Immature natural killer cell (primary cell): ENCODE measurements at regions not wholly inside any gene's neighbourhood (a gene's known extent, or its start where the extent isn't known, plus 50 kb on each side); places are given as distances from the start of the nearest gene placed in this dataset.

Source experiments
- DNase-seq, 3 donors: peaks; one replicate each; pipeline ENCODE4 v3.0.0; 2022; ENCODE audit warnings: mixed read lengths in 1 of 3
- H3K27ac Mint-ChIP-seq, 6 donors: one replicate each; pipeline ENCODE4 v1.8.0; 2020; ENCODE audit warnings: mixed read lengths in 6 of 6, mild to moderate bottlenecking in 5 of 6, inconsistent platforms in 4 of 6, moderate library complexity in 3 of 6
- H3K27me3 Mint-ChIP-seq, 3 donors: one replicate each; pipeline ENCODE4 v1.8.0; 2020 to 2021; ENCODE audit warnings: low read depth in 3 of 3, mild to moderate bottlenecking in 3 of 3, mixed read lengths in 3 of 3, moderate library complexity in 3 of 3, inconsistent platforms in 1 of 3
- H3K36me3 Mint-ChIP-seq, 3 donors: one replicate each; pipeline ENCODE4 v1.8.0; 2020; ENCODE audit warnings: mixed read lengths in 3 of 3, inconsistent platforms in 2 of 3, mild to moderate bottlenecking in 2 of 3
- H3K4me1 Mint-ChIP-seq, 2 donors: one replicate each; pipeline ENCODE4 v1.8.0; 2020; ENCODE audit warnings: inconsistent platforms in 2 of 2, mild to moderate bottlenecking in 2 of 2, mixed read lengths in 2 of 2, moderate library complexity in 1 of 2
- H3K4me3 Mint-ChIP-seq, 5 donors: one replicate each; pipeline ENCODE4 v1.8.0; 2020; ENCODE audit warnings: mild to moderate bottlenecking in 5 of 5, mixed read lengths in 5 of 5, inconsistent platforms in 3 of 5, moderate library complexity in 3 of 5
- H3K9me3 Mint-ChIP-seq, 6 donors: one replicate each; pipeline ENCODE4 v1.8.0; 2020; ENCODE audit warnings: mild to moderate bottlenecking in 6 of 6, mixed read lengths in 6 of 6, inconsistent platforms in 4 of 6, moderate library complexity in 3 of 6

- Mint-ChIP-seq H3K9me3 (peaks cover 0 to 1% (median 0%) of the 10 kb centered on the region in 6 donors), H3K36me3 (no peaks in the 10 kb centered on the region), H3K27ac (no peak overlapping the region), H3K27me3 (peaks cover 2 to 10% (median 7%) of the 10 kb centered on the region in 3 donors), H3K4me3 (no peak overlapping the region), H3K4me1 (no peaks in the 10 kb centered on the region)
- no peak for DNase-seq
These were observed 1035.8 kb downstream of the TBC1D22A start for GRCh38 chr22:47798229-47798628.

- peaks cover 2 to 10% (median 9%) of the 10 kb centered on the region in 3 donors for H3K27me3 Mint-ChIP-seq
- DNase-seq, result no peak
- H3K9me3 Mint-ChIP-seq, result no peaks in the 10 kb centered on the region
- no peak overlapping the region for H3K4me3 Mint-ChIP-seq
- H3K4me1 Mint-ChIP-seq, result no peaks in the 10 kb centered on the region
- no peak overlapping the region for H3K27ac Mint-ChIP-seq
- no peaks in the 10 kb centered on the region for H3K36me3 Mint-ChIP-seq
These were observed 1035.0 kb downstream of the TBC1D22A start for GRCh38 chr22:47797342-47797945.

GRCh38 chr22:47796128-47796908 is 1033.9 kb downstream of the TBC1D22A start:
- no peaks in the 10 kb centered on the region for H3K4me1 Mint-ChIP-seq
- no peak for DNase-seq
- peaks cover 2 to 5% (median 3%) of the 10 kb centered on the region in 3 donors for H3K27me3 Mint-ChIP-seq
- no peaks in the 10 kb centered on the region for H3K36me3 Mint-ChIP-seq
- no peaks in the 10 kb centered on the region for H3K9me3 Mint-ChIP-seq
- H3K27ac Mint-ChIP-seq, result no peak overlapping the region
- no peak overlapping the region for H3K4me3 Mint-ChIP-seq

- H3K4me1 Mint-ChIP-seq, result no peaks in the 10 kb centered on the region
- H3K27me3 Mint-ChIP-seq, result peaks cover under 1 to 5% (median 2%) of the 10 kb centered on the region in 3 donors
- no peak for DNase-seq
- no peaks in the 10 kb centered on the region for H3K9me3 Mint-ChIP-seq
- H3K36me3 Mint-ChIP-seq, result no peaks in the 10 kb centered on the region
- no peak overlapping the region for H3K4me3 Mint-ChIP-seq
- no peak overlapping the region for H3K27ac Mint-ChIP-seq
These were observed 1033.2 kb downstream of the TBC1D22A start for GRCh38 chr22:47795477-47796127.

GRCh38 chr22:47794851-47795250 is 1032.4 kb downstream of the TBC1D22A start:
- H3K9me3 Mint-ChIP-seq, result no peaks in the 10 kb centered on the region
- no peaks in the 10 kb centered on the region for H3K36me3 Mint-ChIP-seq
- no peak for DNase-seq
- H3K27ac Mint-ChIP-seq, result no peak overlapping the region
- no peak overlapping the region for H3K4me3 Mint-ChIP-seq
- H3K4me1 Mint-ChIP-seq, result no peaks in the 10 kb centered on the region
- peaks cover 0 to 5% (median 2%) of the 10 kb centered on the region in 3 donors for H3K27me3 Mint-ChIP-seq

GRCh38 chr22:47793304-47794101 is 1031.1 kb downstream of the TBC1D22A start:
- Mint-ChIP-seq H3K27ac (no peak overlapping the region), H3K4me3 (no peak overlapping the region), H3K36me3 (no peaks in the 10 kb centered on the region), H3K9me3 (no peaks in the 10 kb centered on the region), H3K27me3 (peaks cover under 1 to 7% (median 3%) of the 10 kb centered on the region in 3 donors), H3K4me1 (no peaks in the 10 kb centered on the region)
- DNase-seq, result no peak

- H3K4me3 Mint-ChIP-seq, result no peak overlapping the region
- peaks cover 0 to 10% (median 0%) of the 10 kb centered on the region in 6 donors for H3K9me3 Mint-ChIP-seq
- H3K27me3 Mint-ChIP-seq, result peaks cover 4 to 11% (median 5%) of the 10 kb centered on the region in 3 donors
- H3K36me3 Mint-ChIP-seq, result no peaks in the 10 kb centered on the region
- no peaks in the 10 kb centered on the region for H3K4me1 Mint-ChIP-seq
- no peak for DNase-seq
- H3K27ac Mint-ChIP-seq, result no peak overlapping the region
These were observed 1026.7 kb downstream of the TBC1D22A start for GRCh38 chr22:47789171-47789570.

- H3K4me3 Mint-ChIP-seq, result no peak overlapping the region
- no peak overlapping the region for H3K27ac Mint-ChIP-seq
- H3K36me3 Mint-ChIP-seq, result no peaks in the 10 kb centered on the region
- peaks cover 0 to 10% (median 0%) of the 10 kb centered on the region in 6 donors for H3K9me3 Mint-ChIP-seq
- no peak for DNase-seq
- no peaks in the 10 kb centered on the region for H3K4me1 Mint-ChIP-seq
- H3K27me3 Mint-ChIP-seq, result peaks cover 4 to 11% (median 5%) of the 10 kb centered on the region in 3 donors
These were observed 1026.0 kb downstream of the TBC1D22A start for GRCh38 chr22:47788461-47788860.

GRCh38 chr22:47787501-47788227 is 1025.2 kb downstream of the TBC1D22A start:
- H3K36me3 Mint-ChIP-seq, result no peaks in the 10 kb centered on the region

GRCh38 chr22:47786650-47787290 is 1024.3 kb downstream of the TBC1D22A start:
- H3K4me3 Mint-ChIP-seq, result no peak overlapping the region
- H3K27me3 Mint-ChIP-seq, result peaks cover 5 to 7% (median 6%) of the 10 kb centered on the region in 3 donors
- no peak overlapping the region for H3K27ac Mint-ChIP-seq
- no peak for DNase-seq
- peaks cover 0 to 10% (median 0%) of the 10 kb centered on the region in 6 donors for H3K9me3 Mint-ChIP-seq
- H3K36me3 Mint-ChIP-seq, result no peaks in the 10 kb centered on the region
- no peaks in the 10 kb centered on the region for H3K4me1 Mint-ChIP-seq

More at GRCh38 chr22:47787501-47788227, 1025.2 kb downstream of the TBC1D22A start:
- no peak for DNase-seq
- H3K9me3 Mint-ChIP-seq, result peaks cover 0 to 10% (median 0%) of the 10 kb centered on the region in 6 donors
- no peak overlapping the region for H3K27ac Mint-ChIP-seq
- no peak overlapping the region for H3K4me3 Mint-ChIP-seq
- H3K4me1 Mint-ChIP-seq, result no peaks in the 10 kb centered on the region
- H3K27me3 Mint-ChIP-seq, result peaks cover 4 to 6% (median 5%) of the 10 kb centered on the region in 3 donors

GRCh38 chr22:47784991-47785390 is 1022.5 kb downstream of the TBC1D22A start:
- DNase-seq, result no peak
- H3K27me3 Mint-ChIP-seq, result peaks cover 6 to 8% (median 7%) of the 10 kb centered on the region in 3 donors
- H3K27ac Mint-ChIP-seq, result no peak overlapping the region
- no peaks in the 10 kb centered on the region for H3K4me1 Mint-ChIP-seq
- H3K9me3 Mint-ChIP-seq, result peaks cover 0 to 10% (median 0%) of the 10 kb centered on the region in 6 donors
- H3K4me3 Mint-ChIP-seq, result no peak overlapping the region
- H3K36me3 Mint-ChIP-seq, result no peaks in the 10 kb centered on the region

- no peaks in the 10 kb centered on the region for H3K4me1 Mint-ChIP-seq
- peaks cover 4 to 8% (median 7%) of the 10 kb centered on the region in 3 donors for H3K27me3 Mint-ChIP-seq
- H3K4me3 Mint-ChIP-seq, result no peak overlapping the region
- no peak overlapping the region for H3K27ac Mint-ChIP-seq
- H3K9me3 Mint-ChIP-seq, result peaks cover 0 to 10% (median 0%) of the 10 kb centered on the region in 6 donors
- no peak for DNase-seq
- no peaks in the 10 kb centered on the region for H3K36me3 Mint-ChIP-seq
These were observed 1022.0 kb downstream of the TBC1D22A start for GRCh38 chr22:47784367-47784983.
